ENCODE measurements at regions not wholly inside any gene's neighbourhood (a gene's known extent, or its start where the extent isn't known, plus 50 kb on each side); places are given as distances from the start of the nearest gene placed in this dataset.

DNA sequence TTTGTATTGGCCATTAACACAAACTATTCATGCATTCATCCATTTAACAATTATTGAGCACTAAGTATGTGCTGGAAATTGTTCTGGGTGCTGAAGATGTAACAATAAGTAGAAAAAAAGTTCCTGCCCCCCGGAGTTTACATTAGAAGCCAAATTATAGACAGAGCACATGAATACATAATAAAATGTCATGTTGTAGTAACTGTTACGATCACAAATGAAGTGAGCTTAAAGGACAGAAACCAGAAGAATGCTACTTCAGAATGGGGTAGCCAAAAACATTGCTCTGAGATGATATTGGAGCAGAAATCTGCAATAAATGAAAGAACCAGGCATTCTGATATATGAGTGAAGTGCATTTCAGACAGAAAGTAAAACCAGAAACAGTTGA is 256.0 kb upstream of the SETBP1 start:
- no peak for DNase-seq (ENCODE audit: low spot score)

DNA sequence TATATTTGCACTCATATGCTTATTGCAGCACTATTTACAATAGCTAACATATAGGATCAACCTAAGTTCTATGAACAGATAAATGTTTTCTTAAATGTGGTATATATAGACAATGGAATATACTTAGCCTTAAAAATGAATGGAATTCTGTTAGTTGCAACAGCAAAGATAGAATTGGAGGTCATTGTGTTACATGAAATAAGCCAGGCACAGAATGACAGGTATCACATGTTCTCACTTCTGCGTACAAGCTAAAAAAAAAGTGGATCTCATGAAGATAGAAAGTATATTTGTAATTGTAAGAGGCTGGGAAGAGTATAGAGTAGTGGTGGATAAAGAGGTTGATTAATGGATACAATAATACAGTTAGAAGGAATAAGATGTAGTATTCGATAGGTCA is 255.5 kb upstream of the SETBP1 start:
- DNase-seq (ENCODE audit: low spot score) = no peak

DNA sequence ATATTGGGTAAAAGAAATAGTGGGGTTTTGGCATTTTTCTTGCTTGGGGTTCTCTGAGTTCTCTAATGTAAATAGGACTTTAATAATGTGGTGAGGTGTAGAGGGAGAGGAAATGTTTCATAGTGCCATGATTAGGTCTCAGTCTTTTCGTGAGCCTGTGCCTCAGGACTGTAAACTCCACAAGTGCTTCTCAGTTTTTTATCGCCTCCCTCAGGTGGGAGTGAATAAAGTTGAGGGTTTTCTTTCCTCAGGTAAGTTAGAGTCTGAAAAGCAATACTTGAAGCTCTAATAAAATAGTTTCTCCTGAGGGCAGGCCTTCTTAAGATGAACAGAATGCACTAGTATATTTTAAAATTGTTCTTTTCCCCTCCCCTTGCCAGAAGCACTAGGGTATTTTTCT is 243.1 kb upstream of the SETBP1 start:
- no peak for DNase-seq (ENCODE audit: low spot score)

DNA sequence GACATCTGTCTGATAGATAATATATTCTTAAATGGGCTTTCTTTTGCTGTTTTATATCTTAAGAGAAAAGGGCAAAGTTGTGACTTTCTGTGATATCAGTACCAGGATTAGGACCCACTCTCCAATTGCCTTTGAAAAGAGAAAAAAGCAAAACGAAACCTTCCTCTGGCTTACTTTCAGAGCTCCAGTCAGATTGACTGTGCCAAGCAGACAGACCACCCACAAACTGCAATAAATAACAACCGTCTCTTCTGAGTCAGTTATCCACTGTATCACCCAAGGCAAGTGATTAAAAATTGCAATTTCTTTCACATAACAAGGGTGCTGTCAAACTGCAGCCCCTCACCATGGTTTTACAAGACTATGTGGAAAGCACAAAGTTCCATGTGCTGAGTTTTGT is 230.5 kb upstream of the SETBP1 start:
- DNase-seq (ENCODE audit: low spot score) = no peak

DNA sequence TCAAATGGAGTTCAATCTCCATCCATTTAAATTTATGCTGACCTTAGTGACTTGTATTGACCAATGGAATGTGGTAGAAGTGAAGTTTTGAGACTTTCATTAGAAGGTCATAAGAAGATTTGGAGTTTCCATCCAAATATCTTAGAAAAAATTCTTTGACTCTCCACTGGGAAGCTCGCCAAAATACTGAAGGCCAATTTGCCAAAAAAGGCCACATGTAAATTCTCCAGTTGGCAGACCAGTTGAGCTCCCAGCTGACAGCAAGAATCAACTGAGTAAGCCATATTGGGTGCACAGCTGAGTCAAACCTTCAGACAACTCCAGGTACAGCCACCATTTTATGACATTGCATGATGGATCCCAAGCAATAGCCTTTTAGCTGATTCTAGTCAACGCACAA is 228.3 kb upstream of the SETBP1 start:
- no peak for DNase-seq (ENCODE audit: low spot score)

DNA sequence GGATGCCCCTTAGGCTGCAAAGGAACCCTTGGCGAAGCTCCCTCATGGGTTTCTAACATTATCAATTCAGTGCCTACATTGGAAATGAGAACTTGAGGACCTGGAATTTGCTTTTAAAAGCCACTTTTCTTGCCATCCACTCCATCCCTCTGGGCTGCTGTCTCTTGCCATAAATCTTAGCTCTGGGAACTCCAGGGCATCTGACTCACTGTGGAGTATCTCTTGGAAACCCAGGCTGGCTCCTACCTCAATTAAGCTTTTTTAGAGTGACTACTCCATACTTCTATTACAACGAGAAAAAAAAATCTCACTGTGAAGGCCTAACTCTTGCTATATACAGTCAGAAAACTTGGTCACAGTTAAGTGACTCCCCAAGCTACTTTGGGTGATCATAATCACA is 227.2 kb upstream of the SETBP1 start:
- DNase-seq (ENCODE audit: low spot score) = no peak

DNA sequence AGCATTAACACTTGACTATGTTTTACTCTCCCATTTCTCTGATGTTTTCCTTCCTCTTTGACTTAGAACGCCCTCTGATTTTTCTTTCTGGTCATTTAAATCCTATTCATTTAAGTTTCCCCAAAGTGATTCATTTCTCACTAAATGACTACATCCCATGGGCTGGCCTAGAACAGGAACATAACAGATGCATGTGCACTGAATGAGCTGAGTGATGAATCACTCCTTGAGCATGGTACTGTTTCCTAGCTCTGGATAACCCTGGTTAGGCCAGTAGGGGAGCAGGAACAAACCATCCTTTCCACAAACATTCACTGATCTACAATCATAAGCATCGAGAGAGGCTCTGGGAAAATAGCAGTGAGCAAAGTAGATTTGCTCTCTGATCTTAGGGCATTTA is 221.9 kb upstream of the SETBP1 start:
- DNase-seq (ENCODE audit: low spot score) = peak; percentile 45

DNA sequence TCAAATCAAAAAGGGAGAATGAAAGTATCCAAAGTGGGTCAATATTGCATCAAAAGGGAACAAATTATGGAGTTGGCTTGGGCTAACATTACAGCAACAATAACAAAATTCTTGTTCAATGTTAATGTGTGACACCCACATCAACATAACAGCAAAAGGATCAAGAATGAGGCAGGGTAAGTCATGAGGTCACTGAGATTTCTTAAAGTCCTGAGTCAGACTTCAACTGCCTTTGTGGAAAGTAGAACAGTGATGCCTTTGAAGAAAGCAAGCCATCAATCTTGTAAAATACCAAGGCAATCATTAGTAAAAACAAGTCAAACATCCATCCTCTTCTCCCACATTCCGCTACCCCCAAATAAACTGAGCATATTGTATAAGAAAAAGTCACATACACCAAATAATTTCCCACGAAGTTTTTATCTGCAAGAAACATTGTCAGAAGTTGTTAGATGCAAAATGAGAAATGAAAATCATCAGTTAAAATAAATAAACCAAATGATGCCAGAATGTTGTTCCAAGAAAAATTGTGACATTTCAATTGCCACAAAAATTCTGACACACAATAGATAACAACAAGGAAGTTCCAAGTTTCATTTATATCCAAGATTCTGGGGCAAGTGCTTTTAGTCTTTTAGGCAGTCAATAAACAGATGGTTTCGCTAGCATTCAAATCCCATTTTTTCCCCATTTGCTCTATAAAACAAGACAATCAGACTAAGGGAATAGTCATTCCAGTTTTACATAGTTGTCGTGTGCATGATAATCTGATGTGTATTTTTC is 216.1 kb upstream of the SETBP1 start:
- DNase-seq (ENCODE audit: low spot score) = no peak

DNA sequence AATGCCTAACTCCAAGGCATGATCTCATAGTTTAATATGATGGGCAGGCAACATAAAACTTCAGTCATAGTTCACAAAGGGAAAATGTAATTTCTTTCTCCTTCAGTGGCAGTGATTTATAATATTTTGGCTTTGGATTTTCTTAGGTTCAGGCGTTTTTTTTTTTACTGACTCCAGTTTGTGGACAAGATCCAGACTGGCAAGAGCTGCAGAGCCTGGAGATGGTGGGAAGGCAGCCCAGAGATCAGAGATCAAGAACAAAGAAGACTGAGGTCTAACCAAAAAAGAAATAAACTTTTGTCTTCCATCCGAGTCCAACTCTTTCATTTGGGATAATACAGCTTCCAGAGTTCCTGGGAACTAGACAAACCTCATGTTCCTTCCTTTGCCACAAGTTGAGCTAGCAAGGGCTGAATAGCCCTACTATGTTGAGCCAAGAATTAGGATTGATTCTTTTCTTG is 215.3 kb upstream of the SETBP1 start:
- DNase-seq (ENCODE audit: low spot score) = no peak

DNA sequence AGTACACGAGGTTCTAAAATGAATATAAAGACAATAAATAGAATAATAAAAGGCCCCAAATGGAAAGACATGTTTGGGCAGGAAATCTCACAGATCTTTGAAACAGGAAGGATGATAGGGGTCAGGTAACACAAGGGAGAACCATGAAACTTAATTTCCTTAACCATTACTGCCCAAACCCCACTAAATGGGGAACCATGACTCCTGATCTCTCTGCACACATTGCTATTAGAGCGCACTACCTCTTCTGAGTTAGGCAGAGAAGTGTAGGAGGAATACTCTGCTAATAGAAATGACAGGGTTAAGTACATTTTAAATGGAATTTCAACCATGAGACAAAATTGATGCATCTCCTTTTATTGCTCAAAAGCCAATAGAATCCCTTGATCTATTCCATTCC is 213.7 kb upstream of the SETBP1 start:
- DNase-seq (ENCODE audit: low spot score) = no peak

DNA sequence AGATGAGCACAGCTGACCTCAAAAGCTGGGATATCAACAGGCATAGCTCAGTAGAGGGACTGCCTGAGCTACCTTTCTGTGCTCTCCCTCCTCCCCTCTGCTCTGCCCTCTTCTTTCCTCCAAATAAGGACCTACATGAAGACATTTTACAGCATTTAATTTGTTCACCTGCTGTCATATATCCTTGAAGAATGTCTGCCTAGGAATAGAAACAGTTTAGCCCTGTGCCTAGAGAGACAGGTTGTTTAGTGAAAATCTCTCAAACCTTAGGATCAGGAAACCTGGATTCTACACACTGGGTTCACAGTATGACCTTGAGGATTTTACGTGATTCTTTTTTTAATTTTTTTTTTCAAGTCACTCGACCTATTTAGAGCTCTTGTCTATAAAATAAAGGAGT is 213.0 kb upstream of the SETBP1 start:
- no peak for DNase-seq (ENCODE audit: low spot score)

DNA sequence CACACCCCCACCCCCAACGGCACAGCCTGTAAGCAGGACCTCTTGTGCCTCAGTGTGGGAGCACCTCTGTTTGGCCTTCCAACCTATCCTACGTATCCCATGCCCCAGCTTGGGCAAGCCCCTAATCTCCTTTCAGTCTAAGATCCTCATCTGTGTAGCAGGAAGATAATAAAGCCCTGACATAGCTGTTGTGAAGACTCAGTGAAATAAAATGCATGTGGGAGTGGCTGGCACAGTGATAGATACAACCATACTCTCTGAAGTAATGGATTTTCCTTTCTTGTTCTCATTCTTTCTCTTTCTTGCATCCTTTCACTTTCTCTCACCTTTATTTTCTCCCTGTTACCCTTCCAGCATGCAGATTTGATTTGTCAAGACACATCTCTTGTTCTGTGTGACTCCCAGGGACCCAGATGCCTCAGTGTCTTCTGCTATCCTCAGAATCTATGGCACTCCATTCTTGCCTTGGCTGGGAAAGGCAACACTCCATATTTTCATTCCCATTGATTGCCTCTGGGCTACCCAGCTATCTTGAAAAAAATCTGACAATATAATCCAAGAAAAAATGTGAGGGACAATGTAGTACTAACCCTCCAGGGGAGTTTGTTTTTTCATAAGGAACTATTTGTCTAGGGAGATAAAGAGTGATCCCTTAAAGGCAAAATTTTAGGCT is 207.2 kb upstream of the SETBP1 start:
- no peak for DNase-seq (ENCODE audit: low spot score)

DNA sequence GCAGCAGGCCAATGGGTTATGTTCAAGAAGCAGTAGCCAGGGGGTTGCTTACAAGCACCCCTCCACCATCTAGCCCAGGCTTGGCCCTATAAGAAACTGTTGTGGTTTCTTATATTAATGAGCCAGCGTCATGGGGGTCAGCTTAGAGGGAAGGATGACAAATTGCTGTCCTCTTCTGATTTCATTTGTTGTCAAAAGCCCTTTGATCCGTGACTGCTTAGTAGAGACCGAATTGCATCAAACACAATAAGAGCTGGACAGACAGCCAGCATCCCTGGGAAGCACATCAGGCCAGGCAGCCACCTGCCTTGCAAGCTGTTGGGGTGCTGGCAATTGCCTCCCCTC is 206.6 kb upstream of the SETBP1 start:
- DNase-seq (ENCODE audit: low spot score) = no peak

DNA sequence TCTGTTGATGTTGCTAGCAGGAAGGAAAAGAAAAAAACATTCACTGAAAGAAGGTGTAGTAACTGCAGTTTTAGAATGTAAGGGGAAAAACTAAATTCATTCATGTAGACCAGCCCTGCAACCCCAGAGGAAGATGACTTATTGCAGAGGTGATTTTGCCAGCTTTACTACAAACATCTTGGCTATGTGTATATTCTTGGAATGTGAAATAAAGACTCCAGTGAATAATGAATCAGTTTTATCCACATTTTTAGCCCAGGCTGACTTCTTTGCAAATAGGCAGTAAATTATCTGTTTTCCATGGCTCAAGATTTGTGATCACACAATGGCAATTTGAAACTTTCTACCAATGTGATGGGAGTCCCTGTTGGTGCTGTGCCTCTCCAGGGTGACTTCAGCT is 206.1 kb upstream of the SETBP1 start:
- peak; percentile 9 for DNase-seq (ENCODE audit: low spot score)

DNA sequence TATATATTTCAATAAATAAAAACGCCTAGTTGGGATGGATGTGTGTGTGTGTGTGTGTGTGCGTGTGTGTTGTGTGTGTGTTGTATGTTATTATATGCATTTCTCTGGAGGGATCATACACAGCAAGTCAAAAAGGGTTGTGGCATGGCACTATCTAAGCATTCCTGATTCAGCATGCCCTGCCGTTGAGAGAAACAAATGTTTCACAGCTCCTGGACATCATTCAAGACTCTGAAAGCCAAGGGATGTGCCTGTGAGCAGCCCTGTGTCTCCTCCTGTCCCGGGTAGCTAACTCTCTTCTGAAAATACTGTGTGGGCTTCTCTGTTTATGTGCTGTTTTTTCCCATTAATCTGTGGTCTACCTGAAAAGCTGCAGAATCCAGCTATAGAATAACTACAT is 197.9 kb upstream of the SETBP1 start:
- DNase-seq (ENCODE audit: low spot score) = no peak

DNA sequence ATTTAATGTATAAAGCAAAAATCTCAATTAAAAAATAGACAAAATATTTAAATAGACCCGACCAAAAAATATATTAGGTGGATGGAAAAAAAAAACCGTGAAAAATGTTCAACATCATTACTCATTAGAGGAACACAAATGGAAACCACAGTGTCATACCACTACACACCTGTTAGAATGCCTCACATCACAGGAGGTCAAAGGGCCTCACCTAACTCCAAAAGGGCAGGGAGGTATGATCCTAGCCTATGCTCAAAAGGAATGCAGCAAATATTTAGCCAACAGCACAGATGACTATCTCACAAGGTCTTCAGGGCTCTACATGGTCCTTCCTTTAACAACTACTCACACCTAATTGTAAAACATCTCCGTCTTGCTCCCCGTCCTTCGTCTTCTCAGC is 185.5 kb upstream of the SETBP1 start:
- no peak for DNase-seq (ENCODE audit: low spot score)

DNA sequence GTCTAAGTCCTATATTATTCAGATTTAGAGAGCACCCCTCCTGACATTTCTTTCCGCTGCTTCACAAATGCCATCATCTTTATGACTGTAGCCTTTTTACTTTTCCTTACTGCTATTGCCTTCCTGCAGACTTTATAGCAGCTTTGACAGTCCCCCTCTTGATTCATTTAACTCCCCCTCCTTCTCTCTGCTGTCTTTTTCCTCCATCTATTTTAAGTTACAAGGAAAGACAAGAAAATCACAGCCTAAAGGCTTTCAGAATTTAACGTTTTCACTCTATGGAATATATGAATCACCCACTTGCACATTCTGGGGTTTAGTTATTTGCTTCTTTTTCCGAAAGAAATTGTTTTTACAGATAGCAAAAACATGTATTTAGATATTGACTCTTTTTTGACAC is 183.4 kb upstream of the SETBP1 start:
- no peak for DNase-seq (ENCODE audit: low spot score)

DNA sequence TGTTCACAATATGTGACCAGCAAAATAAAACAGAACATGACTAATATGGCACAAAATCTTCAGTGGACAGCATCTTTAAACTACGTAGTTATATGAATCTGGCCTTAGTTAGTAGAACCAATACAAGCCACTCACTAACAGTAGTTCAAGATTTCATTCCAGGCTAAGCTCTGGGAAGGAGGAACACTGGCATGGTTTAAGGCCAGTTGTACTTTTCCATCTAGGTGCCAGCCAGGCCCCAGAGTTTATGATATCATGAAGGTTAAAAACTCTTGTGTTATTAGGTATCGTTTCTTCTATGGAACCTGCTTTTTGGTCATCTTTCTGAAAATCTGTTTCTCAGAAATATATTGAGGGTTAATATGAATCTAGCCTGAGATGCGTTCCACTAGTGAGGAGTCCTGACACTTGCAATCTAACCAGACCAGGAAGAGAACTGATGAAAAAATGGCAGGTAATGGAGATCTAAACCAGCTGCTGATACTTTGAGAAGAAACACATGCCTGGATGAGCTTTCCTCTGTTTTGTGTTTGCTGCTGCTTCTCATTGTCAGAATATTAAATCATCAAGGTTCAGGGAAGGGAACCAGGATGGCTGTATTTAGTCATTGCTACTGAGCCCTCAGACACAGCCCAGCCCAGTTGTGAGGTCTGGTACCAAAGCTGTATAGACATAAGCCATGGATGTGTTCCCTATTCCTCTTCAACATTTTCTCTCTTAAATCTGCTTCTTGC is 182.8 kb upstream of the SETBP1 start:
- no peak for DNase-seq (ENCODE audit: low spot score)

DNA sequence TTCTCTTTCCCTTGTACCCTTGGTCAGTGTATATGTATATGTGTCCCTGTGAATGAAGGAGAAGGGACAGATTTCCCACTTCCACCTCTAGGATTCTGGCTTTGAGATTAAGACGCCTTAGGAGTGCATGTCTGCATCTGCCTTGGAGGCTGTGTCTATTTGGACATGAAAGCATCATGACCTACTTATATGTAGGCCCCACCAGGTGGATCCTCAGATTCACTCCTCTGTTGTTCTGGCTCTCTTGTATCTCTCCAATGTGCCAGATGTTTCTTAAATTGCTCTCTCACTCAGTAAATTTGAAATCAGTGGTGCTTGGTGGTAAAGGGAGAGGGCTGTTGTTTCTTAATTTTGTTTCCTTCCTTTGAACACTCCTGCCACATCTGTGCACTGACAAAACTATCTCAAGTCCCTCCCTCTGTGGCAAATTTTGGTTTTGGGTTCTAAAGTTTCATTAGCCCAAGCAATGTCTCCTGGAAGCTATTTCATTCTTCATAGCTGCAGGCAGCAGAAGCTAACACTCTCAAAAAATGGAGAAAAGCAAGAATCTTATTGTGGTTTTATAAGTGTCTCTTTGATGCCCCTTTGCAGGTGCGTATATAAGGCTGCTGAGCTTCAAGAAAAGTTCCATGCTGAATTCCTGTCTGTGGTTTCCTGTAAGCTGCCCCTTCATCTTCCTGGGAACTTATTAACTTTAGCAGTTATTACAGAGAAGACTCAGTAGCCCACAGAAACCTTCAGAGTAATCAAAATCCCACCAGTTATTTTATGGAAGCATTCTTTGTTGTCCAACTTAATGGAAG is 179.7 kb upstream of the SETBP1 start:
- no peak for DNase-seq (ENCODE audit: low spot score)

DNA sequence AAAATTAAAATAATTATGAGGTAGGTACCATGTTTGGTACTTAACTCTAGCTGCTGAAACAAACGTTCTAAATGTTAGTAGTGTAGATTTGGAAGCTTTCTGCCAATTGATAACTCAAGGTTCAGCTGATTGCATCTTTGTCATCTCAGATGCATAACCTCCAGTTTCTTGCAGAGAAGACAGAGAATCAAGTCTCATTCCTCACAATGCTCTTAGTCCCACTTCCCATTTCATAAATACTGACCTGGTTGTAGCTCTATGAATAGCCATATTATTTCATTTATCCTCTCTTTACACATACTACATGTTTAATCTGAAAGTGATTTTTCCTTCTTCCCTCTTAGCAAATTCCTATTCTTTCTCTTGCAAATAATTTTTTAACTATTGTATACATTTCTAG is 178.5 kb upstream of the SETBP1 start:
- no peak for DNase-seq (ENCODE audit: low spot score)

DNA sequence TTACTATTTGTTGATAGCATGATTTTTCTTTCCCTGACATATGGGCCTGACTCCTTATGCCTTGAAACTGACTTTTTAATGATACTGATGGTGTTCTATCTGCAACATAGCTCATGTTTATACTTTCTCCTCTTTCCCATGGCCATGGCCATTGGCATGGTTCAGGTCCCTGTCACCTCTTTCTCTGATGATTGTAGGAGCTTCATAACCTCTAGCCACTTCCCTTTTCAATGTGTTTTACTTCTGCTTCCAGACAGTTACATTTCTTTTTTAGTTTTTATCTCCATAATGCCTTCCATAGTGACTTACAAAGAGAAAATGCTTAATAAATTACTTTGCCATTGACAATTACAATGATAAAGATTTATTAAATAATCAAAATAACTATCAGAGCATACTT is 177.9 kb upstream of the SETBP1 start:
- no peak for DNase-seq (ENCODE audit: low spot score)

DNA sequence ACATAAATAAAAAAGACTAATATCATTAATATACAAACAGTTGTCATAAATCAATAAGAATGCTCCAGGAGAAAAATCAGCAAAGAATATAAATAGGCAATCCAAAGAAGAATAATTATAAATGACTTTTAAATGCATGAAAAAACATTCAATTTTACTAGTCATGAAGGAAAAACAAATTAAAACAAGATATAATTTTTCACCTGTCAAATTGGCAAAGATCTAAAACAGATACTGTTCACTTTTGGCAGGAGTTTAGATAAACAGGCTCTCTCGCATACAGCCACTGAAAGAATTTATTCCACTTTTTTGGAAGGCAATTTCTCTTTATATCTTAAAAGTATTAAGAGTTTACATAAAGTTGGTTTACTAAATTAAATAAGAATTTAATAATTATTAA is 176.8 kb upstream of the SETBP1 start:
- DNase-seq (ENCODE audit: low spot score) = no peak

All from GM03348 (cell line).